ENCODE measurements at regions not wholly inside any gene's neighbourhood (a gene's known extent, or its start where the extent isn't known, plus 50 kb on each side); places are given as distances from the start of the nearest gene placed in this dataset.

DNA sequence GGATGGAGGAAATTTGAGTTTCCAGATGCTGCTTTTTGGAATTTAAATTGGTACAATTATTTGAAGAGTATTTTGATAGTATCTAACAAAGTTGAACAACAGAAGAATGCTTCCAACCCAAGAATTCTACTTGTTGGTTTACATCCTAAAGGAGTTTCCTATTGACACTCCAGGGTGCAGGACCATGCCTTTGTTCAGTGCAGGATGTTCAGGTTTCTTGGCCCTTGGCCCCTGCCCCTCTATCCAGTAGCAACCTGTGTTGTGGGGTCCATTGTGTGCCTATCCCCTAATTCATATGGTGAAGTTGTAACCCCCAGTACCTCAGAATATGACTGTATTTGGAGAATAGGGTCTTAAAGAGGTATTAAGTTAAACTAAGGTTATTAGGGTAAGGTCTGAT lies 750.0 kb upstream of the ZNF608 start:
- Histone ChIP-seq H3K27ac (ENCODE audit: extremely low read length, insufficient read depth, low read length) (no peak overlapping the region), H3K79me2 (ENCODE audit: insufficient read depth, low read length) (no peaks in the 10 kb centered on the region), H3K27me3 (ENCODE audit: control insufficient read depth in 1 of 2, insufficient read depth in 2 of 2, low read length in 2 of 2) (no peaks in the 10 kb centered on the region), H3K9me3 (ENCODE audit: low read length) (peaks cover 20% of the 10 kb centered on the region), H3K9ac (ENCODE audit: insufficient read depth, low read depth, low read length) (no peak overlapping the region), H3K4me1 (ENCODE audit: insufficient read depth, low read length) (no peaks in the 10 kb centered on the region), H2AFZ (ENCODE audit: low read length) (no peak overlapping the region), H3K36me3 (replicated peaks in 1 of 2; ENCODE audit: control insufficient read depth in 1 of 2, insufficient read depth in 2 of 2, low read length in 2 of 2) (no peaks in the 10 kb centered on the region), H4K20me1 (ENCODE audit: insufficient read depth, low read length) (no peaks in the 10 kb centered on the region), H3K4me3 (replicated peaks in 1 of 3; ENCODE audit: insufficient read depth in 1 of 3, low read depth in 2 of 3, low read length in 3 of 3) (no peak overlapping the region), H3K4me2 (ENCODE audit: low read depth, low read length) (no peak overlapping the region)
- no peak for FAIRE-seq
- POLR2A ChIA-PET: no interaction called here
- in situ Hi-C loops (cut with HindIII; ENCODE audit: extremely low pct_ligation_motif_present, low pct_unique_long_range_greater_than_20kb): no loop called here
- ATAC-seq: no peak
- intact Hi-C loops (cut with micrococcal nuclease; ENCODE audit: unreplicated experiment): no loop called here
- BruUV-seq (replicated peaks): no TSS peak
- CTCF ChIA-PET (ENCODE audit: low intra/inter-chr PET ratio, low total read pairs): no interaction called here
- DNase-seq (ENCODE audit: low spot score): no peak
- TF ChIP-seq, protein P1, sequence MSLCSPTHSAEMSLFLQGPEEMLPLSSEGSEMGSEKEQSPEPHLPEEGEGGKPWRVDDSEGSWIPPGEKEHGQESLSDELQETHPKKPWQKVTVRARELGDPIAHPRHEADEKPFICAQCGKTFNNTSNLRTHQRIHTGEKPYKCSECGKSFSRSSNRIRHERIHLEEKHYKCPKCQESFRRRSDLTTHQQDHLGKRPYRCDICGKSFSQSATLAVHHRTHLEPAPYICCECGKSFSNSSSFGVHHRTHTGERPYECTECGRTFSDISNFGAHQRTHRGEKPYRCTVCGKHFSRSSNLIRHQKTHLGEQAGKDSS (CRISPR knock-in tag; IDR thresholded peaks at IDR 0.05; ENCODE audit: borderline replicate concordance, low read depth): no peak
- no peak for TF ChIP-seq ZNF24 (IDR thresholded peaks at IDR 0.05)
- TF ChIP-seq ZNF605 (CRISPR knock-in tag; IDR thresholded peaks at IDR 0.05): no peak
- TF ChIP-seq, protein P2, sequence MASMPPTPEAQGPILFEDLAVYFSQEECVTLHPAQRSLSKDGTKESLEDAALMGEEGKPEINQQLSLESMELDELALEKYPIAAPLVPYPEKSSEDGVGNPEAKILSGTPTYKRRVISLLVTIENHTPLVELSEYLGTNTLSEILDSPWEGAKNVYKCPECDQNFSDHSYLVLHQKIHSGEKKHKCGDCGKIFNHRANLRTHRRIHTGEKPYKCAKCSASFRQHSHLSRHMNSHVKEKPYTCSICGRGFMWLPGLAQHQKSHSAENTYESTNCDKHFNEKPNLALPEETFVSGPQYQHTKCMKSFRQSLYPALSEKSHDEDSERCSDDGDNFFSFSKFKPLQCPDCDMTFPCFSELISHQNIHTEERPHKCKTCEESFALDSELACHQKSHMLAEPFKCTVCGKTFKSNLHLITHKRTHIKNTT (CRISPR knock-in tag; IDR thresholded peaks at IDR 0.05): no peak
- no peak for TF ChIP-seq TEAD3 (CRISPR knock-in tag; optimal IDR thresholded peaks at IDR 0.05; ENCODE audit: borderline replicate concordance)
- no peak for TF ChIP-seq PPARG (CRISPR knock-in tag; conservative IDR thresholded peaks at IDR 0.05)
- no peak for TF ChIP-seq CCDC6 (CRISPR knock-in tag; IDR thresholded peaks at IDR 0.05)
- TF ChIP-seq ZNF678 (CRISPR knock-in tag; IDR thresholded peaks at IDR 0.05): no peak
- no peak for TF ChIP-seq ZNF282 (IDR thresholded peaks at IDR 0.05; ENCODE audit: partially characterized antibody)
- no peak for TF ChIP-seq ZMAT3 (CRISPR knock-in tag; conservative IDR thresholded peaks at IDR 0.05)
- no peak for TF ChIP-seq ZNF124 (CRISPR knock-in tag; IDR thresholded peaks at IDR 0.05)
- TF ChIP-seq NR2F1 (CRISPR knock-in tag; IDR thresholded peaks at IDR 0.05): no peak
- TF ChIP-seq POLR2AphosphoS2 (IDR thresholded peaks at IDR 0.05; ENCODE audit: low read depth, low read length): no peak
- TF ChIP-seq, protein P3, sequence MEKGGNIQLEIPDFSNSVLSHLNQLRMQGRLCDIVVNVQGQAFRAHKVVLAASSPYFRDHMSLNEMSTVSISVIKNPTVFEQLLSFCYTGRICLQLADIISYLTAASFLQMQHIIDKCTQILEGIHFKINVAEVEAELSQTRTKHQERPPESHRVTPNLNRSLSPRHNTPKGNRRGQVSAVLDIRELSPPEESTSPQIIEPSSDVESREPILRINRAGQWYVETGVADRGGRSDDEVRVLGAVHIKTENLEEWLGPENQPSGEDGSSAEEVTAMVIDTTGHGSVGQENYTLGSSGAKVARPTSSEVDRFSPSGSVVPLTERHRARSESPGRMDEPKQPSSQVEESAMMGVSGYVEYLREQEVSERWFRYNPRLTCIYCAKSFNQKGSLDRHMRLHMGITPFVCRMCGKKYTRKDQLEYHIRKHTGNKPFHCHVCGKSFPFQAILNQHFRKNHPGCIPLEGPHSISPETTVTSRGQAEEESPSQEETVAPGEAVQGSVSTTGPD (CRISPR knock-in tag; IDR thresholded peaks at IDR 0.05): no peak
- no peak for TF ChIP-seq ZNF382 (CRISPR knock-in tag; IDR thresholded peaks at IDR 0.05; ENCODE audit: borderline replicate concordance)
- TF ChIP-seq, protein P4, sequence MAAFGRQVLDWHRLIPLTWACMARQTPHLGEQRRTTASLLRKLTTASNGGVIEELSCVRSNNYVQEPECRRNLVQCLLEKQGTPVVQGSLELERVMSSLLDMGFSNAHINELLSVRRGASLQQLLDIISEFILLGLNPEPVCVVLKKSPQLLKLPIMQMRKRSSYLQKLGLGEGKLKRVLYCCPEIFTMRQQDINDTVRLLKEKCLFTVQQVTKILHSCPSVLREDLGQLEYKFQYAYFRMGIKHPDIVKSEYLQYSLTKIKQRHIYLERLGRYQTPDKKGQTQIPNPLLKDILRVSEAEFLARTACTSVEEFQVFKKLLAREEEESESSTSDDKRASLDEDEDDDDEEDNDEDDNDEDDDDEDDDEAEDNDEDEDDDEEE (CRISPR knock-in tag; IDR thresholded peaks at IDR 0.05): no peak
- TF ChIP-seq ZNF441 (CRISPR knock-in tag; IDR thresholded peaks at IDR 0.05; ENCODE audit: borderline replicate concordance): no peak
- TF ChIP-seq CREM (IDR thresholded peaks at IDR 0.05): no peak
- TF ChIP-seq CREM (CRISPR knock-in tag; IDR thresholded peaks at IDR 0.05): no peak
- no peak for TF ChIP-seq EHMT2 (IDR thresholded peaks at IDR 0.05; ENCODE audit: borderline replicate concordance, low read depth, low read length)
- no peak for TF ChIP-seq RCOR2 (CRISPR knock-in tag; IDR thresholded peaks at IDR 0.05)

All from HepG2 (cell line).